ENCODE measurements at regions not wholly inside any gene's neighbourhood (a gene's known extent, or its start where the extent isn't known, plus 50 kb on each side); places are given as distances from the start of the nearest gene placed in this dataset.

GRCh38 chr6:118761645-118762044 is 110.3 kb upstream of the CEP85L start:
- DNase-seq, result no peak

GRCh38 chr6:118758946-118759345 is 107.6 kb upstream of the CEP85L start:
- no peak for DNase-seq

DNA sequence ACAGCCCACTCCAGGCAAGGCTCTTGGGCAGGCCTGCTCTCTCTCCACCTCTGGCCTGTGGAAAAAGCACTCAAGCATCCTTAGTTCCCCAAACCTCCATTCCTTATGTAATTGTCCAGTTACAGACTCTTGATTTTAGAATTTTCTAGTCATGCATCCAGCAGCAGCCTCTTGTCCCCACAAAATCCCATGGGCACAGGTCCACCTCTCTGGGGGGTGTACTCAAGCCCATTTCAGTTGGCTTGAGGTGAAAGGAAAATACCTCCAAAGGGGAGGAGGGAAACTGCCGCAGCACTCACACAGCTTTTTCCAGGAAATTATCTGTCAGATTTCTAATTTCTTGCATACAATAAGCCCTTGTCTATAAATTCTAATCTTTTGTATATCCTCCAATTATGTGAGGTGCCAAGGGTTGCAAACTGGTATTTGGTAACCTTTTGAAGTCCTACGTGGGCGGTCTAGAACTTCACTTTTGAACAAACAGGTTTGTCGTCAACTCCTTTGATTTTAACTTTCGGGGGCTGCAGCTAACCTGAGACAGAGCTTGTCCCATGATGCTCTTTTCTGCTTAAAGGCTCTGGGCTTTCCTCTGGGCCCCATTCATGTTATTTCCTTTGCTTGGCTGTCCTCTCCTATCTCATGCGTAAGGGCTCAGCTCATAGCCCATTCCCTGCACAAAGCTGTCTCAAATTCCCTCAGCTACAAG is 104.7 kb upstream of the CEP85L start:
- DNase-seq, result no peak

GRCh38 chr6:118752803-118753202 is 101.4 kb upstream of the CEP85L start:
- no peak for DNase-seq

GRCh38 chr6:118751072-118751471 is 99.7 kb upstream of the CEP85L start:
- DNase-seq, result no peak

DNA sequence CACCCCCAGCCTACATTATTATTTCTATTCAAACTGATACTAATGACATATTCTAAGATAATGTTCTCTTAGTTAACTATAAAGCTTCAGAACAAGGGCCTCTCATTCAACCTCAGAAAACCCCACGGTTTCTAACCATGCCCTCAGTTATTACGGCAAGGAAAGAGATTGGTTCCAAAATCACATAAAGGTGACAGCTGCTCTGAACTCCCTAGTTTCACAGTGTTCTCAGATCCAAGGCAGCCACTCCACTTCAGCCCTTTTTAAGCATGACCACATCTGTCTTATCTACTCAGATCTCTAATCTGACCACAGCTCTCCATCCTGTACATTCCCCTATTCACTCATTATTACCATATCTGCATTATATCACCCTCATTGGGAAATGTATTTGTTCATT is 98.8 kb upstream of the CEP85L start:
- no peak for DNase-seq

DNA sequence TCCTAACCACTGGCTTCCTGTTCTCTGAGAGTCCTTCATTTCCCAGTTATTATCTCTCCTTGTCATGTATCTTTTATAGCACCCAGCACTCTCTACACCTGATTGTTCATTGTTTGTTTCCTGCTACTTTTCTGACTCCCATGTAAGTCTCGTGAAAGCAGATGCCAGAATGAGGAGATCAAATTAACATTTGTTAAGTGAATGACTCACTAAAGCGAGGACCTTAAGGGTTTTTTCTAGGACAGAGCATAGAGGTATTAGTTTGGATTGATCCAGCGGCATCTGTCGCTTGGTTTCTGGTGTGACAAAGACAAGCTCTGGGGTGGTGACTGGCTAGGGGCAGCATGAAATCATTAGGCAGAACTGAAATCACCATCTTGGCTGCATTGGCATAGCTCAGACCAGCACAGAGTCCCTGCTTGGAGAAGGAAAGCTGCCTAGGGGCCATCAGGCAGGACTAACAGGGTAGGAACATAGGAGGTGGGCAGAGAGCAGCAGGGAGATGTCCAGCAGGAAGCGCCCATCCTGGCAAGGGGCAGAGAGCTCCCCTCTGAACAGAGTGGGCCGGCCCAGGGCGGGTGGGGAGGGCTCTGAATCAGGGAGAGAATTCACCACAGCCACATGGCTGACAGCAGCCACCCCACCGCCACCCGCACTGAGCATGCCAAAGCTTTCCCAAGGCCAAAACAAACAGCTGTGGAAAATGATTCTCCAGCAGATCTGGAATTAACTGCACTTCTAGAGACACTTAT is 97.1 kb upstream of the CEP85L start:
- DNase-seq, result no peak

GRCh38 chr6:118746825-118747174 is 95.4 kb upstream of the CEP85L start:
- DNase-seq, result no peak

GRCh38 chr6:118746145-118746824 is 94.9 kb upstream of the CEP85L start:
- no peak for DNase-seq

DNA sequence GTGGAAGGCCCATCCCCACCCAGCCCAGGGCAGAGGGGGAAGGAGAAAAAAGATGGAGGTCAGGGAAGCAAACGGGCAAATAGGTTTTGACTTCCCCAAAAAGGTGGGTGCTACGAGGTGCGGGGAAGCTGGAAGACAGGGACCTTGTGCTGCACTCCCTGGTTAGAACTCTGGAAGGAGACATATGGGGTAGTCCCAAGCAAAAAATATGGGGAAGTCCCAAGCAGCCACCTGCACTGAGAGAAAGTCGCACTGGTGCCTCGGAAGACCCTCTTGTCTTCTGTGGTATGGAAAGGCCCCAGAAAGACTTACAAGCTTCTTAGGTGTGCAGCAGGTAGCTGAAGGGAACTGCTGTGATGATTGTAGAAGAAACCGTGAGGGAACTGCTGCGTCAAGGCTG is 93.8 kb upstream of the CEP85L start:
- DNase-seq, result no peak

- no peak for DNase-seq
Observed at GRCh38 chr6:118744261-118744941, 93.0 kb upstream of the CEP85L start.

GRCh38 chr6:118743746-118744145 is 92.4 kb upstream of the CEP85L start:
- DNase-seq, result no peak

DNA sequence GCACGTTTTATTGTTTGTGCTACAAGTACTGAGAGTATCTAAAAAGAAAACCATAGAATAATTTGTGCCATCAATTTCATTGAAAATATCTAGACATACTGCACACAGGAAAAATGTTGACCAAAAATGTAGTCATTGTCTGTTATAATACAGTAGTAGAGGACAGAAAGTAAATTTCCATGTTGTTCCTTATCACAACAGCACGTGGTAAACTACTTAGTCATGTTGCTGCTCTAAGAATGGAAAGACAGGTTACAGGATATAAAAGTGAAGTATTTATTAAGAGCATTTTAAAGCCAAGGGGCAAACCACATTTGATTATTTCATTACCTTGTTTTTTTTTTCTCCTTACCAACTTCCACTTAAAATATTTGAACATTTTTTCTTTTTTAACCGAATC is 89.0 kb upstream of the CEP85L start:
- DNase-seq, result no peak

DNA sequence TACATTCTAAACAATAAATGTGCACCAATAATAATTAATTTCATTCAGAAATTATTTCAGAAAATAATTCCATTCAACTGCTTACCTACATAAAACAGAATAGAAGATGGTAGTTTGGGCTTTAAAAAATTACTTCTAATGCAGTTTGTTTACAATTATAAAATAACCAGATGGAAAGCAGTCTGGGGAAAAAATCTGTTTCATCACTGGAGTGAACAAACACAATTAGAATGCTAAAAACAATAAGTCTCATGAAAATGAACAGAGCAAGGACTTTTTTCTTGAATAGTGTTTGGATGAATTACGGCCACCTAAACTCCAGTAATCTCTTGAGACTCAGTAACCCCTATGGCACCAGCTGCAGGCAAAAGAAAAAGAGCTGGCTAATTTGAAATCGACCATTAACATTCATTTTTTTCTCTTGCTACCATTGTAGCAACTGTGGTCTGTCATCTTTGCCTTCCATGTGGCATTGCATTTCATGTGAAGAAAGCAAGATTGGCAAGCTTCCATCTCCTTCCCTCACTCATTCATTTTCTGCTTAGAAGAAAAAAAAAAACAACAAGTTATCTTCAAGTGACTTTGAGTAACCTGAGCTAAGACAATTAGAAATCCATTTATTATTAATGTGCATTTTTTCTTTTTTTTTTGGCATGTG is 88.4 kb upstream of the CEP85L start:
- no peak for DNase-seq

DNA sequence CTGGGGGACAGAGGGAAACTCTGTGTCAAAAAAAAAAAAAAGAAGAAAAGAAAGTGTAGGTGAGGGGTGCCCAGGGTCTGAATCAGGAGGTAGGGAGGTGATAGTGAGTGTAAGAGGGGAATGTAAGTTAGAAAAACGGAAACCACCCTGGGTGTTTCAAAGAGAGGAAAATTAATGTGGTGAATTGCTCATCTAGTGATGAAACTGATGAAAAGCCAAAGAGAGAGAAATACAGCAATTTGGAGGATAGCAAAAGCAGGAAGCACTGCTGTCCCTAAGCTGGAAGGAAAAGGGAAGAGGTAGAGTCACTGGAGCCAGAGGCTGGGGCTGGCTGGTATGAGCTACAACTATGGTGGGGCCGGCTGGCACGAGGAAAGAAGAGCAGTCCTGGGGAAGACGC is 85.0 kb upstream of the CEP85L start:
- DNase-seq, result no peak

DNA sequence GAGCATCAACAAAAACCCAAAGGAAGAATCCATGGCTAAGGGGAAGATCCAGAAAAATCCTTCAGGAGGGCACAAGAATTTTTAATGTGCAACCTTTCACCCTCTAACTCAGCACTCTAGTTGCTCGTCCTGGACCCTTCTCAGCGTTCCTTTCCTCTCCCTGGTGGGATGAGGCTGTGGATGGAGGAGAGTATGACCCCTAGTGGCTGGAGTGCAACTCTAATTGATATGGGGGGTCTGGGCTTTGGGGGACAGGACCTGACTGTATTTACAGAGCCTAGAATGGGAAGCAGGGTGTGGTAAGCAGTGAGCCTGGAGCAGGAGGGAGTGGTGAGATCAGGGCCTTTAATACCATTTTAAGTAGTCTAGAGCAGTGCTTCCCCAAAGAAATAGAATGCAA is 83.9 kb upstream of the CEP85L start:
- no peak for DNase-seq

- peak; percentile 70 for DNase-seq
Observed at GRCh38 chr6:118725944-118726343, 74.6 kb upstream of the CEP85L start.

DNA sequence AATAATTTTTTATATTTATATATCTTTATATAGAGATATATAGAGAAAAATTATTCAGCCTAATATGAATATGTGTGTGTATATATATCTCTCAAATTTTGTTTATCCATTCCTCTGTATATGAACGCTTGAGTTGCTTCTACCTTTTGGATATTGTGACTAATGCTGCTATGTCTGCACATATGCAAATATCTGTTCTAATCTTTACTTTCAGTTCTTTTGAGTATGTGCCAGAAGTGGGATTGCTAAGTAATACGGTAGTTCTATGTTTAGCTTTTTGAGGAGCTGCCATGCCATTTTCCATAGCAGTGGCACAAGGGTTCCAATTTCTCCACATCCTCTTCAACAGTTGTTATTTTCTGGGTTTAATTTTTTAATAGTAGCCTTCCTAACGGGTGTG is 72.8 kb upstream of the CEP85L start:
- DNase-seq, result no peak

GRCh38 chr6:118722829-118723813 is 71.7 kb upstream of the CEP85L start:
- DNase-seq, result no peak

- no peak for DNase-seq
Observed at GRCh38 chr6:118720125-118720473, 68.7 kb upstream of the CEP85L start.

DNA sequence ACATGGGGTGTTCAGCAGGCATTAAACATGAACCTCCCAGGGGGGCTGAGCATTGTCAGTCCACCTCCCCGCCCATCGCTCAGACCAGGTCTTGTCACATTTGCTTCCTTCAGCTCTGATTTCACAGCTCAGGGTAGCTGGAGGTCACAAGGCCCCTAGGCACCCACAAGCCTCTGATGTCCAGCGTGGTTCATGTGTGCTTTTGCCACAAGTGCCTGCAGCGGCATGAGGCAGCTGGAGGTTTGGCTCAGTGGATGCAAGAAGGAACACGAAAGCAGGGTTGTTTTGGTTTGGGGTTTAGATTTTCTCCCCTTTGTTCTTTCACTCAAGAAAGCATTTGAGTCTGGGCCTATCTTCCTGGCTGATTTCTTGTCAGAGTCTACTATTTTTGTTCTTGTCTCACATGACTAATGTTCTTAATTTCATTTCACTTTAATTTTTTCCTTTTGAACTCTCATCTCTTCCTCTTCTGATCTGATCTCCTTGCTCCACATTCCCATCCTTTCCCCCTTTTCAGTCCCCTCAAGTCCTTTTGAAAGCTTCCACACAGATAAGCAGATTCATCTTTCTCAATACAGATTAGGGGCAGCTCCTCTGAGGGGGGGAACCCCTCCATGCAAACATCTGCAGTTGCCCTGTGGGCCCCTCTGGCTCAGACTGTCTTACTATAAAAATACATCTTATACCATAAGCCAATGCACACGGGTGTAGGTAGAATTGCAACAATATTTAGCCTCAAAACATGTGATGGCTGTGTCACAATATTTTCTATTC is 68.1 kb upstream of the CEP85L start:
- peak; percentile 30 for DNase-seq
